H9 (cell line): ENCODE measurements at regions not wholly inside any gene's neighbourhood (a gene's known extent, or its start where the extent isn't known, plus 50 kb on each side); places are given as distances from the start of the nearest gene placed in this dataset.
A peak's percentile ranks its signal among the peaks of the same experiment; 100 is the strongest.

Experiments used
- DNase-seq: peaks from one replicate; pipeline ENCODE4 v3.0.0-alpha.2; 2017
- H2AFZ ChIP-seq: one replicate; pipeline ENCODE4 v1.6.1; 2013; ENCODE audit warnings: mild to moderate bottlenecking, low read length, control low read depth, moderate library complexity
- H2AK5ac ChIP-seq: 2 replicates; pipeline ENCODE4 v1.6.1; 2013; ENCODE audit warnings: low read length, control low read depth, mixed read lengths; ENCODE audit not compliant: insufficient read length
- H2BK120ac ChIP-seq: one replicate; pipeline ENCODE4 v1.6.1; 2013; ENCODE audit warnings: low read depth, mild to moderate bottlenecking, low read length, control low read depth, inconsistent platforms; ENCODE audit not compliant: poor library complexity, severe bottlenecking
- H2BK12ac ChIP-seq: 2 replicates; pipeline ENCODE4 v1.6.1; 2013; ENCODE audit warnings: low read length, control low read depth, mixed read lengths, low read depth; ENCODE audit not compliant: insufficient read length
- H2BK15ac ChIP-seq: 2 replicates; pipeline ENCODE4 v1.6.1; 2013; ENCODE audit warnings: low read depth, low read length, control low read depth
- H2BK20ac ChIP-seq: one replicate; pipeline ENCODE4 v1.6.1; 2013; ENCODE audit warnings: low read depth, mild to moderate bottlenecking, low read length, control low read depth, inconsistent platforms; ENCODE audit not compliant: poor library complexity, severe bottlenecking
- H2BK5ac ChIP-seq: 2 replicates; pipeline ENCODE4 v1.6.1; 2013; ENCODE audit warnings: low read length, control low read depth, mixed read lengths; ENCODE audit not compliant: insufficient read length
- H3K14ac ChIP-seq: 2 replicates; pipeline ENCODE4 v1.6.1; 2013; ENCODE audit warnings: low read length, control low read depth; ENCODE audit not compliant: insufficient read depth
- H3K18ac ChIP-seq: 2 replicates; pipeline ENCODE4 v1.6.1; 2013; ENCODE audit warnings: low read depth, mild to moderate bottlenecking, mixed read lengths, low read length, control low read depth; ENCODE audit not compliant: insufficient read length
- H3K23ac ChIP-seq: 2 replicates; pipeline ENCODE4 v1.6.1; 2013; ENCODE audit warnings: low read length, control low read depth, mixed read lengths, low read depth; ENCODE audit not compliant: insufficient read length
- H3K23me2 ChIP-seq: 2 replicates; pipeline ENCODE4 v1.6.1; 2013; ENCODE audit warnings: low read depth, mild to moderate bottlenecking, mixed read lengths, low read length, control low read depth; ENCODE audit not compliant: insufficient read length, poor library complexity, severe bottlenecking
- H3K27ac ChIP-seq: 2 replicates; pipeline ENCODE4 v1.5.1; 2013; ENCODE audit warnings: low read length, control low read depth, mixed read lengths, low read depth; ENCODE audit not compliant: insufficient read length
- H3K27me3 ChIP-seq: 2 replicates; pipeline ENCODE4 v1.6.1; 2013; ENCODE audit warnings: low read length, control low read depth, inconsistent platforms; ENCODE audit not compliant: insufficient read depth
- H3K4ac ChIP-seq: 2 replicates; pipeline ENCODE4 v1.6.1; 2013; ENCODE audit warnings: low read depth, mild to moderate bottlenecking, control low read depth, inconsistent platforms, low read length, moderate library complexity
- H3K4me1 ChIP-seq: 2 replicates; pipeline ENCODE4 v1.6.1; 2013; ENCODE audit warnings: low read length, control low read depth, inconsistent platforms; ENCODE audit not compliant: insufficient read depth
- H3K4me2 ChIP-seq: 2 replicates; pipeline ENCODE4 v1.6.1; 2013; ENCODE audit warnings: low read length, control low read depth, mixed read lengths; ENCODE audit not compliant: insufficient read length, insufficient read depth
- H3K56ac ChIP-seq: 2 replicates; pipeline ENCODE4 v1.6.1; 2013; ENCODE audit warnings: low read depth, mild to moderate bottlenecking, mixed read lengths, low read length, control low read depth; ENCODE audit not compliant: insufficient read length
- H3K79me1 ChIP-seq: 2 replicates; pipeline ENCODE4 v1.6.1; 2013; ENCODE audit warnings: low read depth, mild to moderate bottlenecking, moderate library complexity, low read length, control low read depth, inconsistent platforms; ENCODE audit not compliant: insufficient read depth, poor library complexity, severe bottlenecking
- H3K79me2 ChIP-seq: 2 replicates; pipeline ENCODE4 v1.6.1; 2013; ENCODE audit warnings: low read length, control low read depth, inconsistent platforms; ENCODE audit not compliant: insufficient read depth
- H3K9ac ChIP-seq: 2 replicates; pipeline ENCODE4 v1.6.1; 2013; ENCODE audit warnings: low read length, control low read depth, mixed read lengths; ENCODE audit not compliant: insufficient read length; ENCODE audit errors: extremely low read depth
- H3K9me3 ChIP-seq: one replicate; pipeline ENCODE4 v1.6.1; 2013; ENCODE audit warnings: low read depth, low read length, inconsistent platforms; ENCODE audit not compliant: control insufficient read depth
- H3T11ph ChIP-seq: one replicate; pipeline ENCODE4 v1.6.1; 2013; ENCODE audit warnings: mild to moderate bottlenecking, low read length, control low read depth, inconsistent platforms
- H4K20me1 ChIP-seq: one replicate; pipeline ENCODE4 v1.6.1; 2013; ENCODE audit not compliant: control insufficient read depth, insufficient read length, insufficient read depth
- H4K5ac ChIP-seq: 2 replicates; pipeline ENCODE4 v1.6.1; 2013; ENCODE audit warnings: low read depth, mild to moderate bottlenecking, mixed read lengths, low read length, control low read depth; ENCODE audit not compliant: insufficient read length
- H4K8ac ChIP-seq: replicated peaks from 2 replicates; pipeline ENCODE4 v1.6.1; 2013; ENCODE audit warnings: low read length, control low read depth, mixed read lengths, low read depth; ENCODE audit not compliant: insufficient read length
- H4K91ac ChIP-seq: 2 replicates; pipeline ENCODE4 v1.6.1; 2013; ENCODE audit warnings: low read depth, mild to moderate bottlenecking, moderate library complexity, mixed read lengths, low read length, control low read depth; ENCODE audit not compliant: insufficient read length
- H3K27ac Mint-ChIP-seq, 3 experiments: 2 replicates in 2 of 3; 3 replicates in 1 of 3; pipeline ENCODE4 v1.8.0; 2020 to 2021; ENCODE audit warnings: mixed read lengths in 3 of 3, mild to moderate bottlenecking in 1 of 3, moderate library complexity in 1 of 3
- H3K27me3 Mint-ChIP-seq: 2 replicates; pipeline ENCODE4 v1.8.0; 2021; ENCODE audit warnings: low read depth, mild to moderate bottlenecking, moderate library complexity, mixed read lengths
- H3K36me3 Mint-ChIP-seq, 3 experiments: 2 replicates in 2 of 3; 3 replicates in 1 of 3; pipeline ENCODE4 v1.8.0; 2020 to 2021; ENCODE audit warnings: low read depth in 3 of 3, mixed read lengths in 3 of 3; ENCODE audit not compliant: insufficient read depth in 1 of 3
- H3K4me1 Mint-ChIP-seq, 2 experiments: 2 replicates each; pipeline ENCODE4 v1.8.0; 2020; ENCODE audit warnings: mixed read lengths in 2 of 2
- H3K4me3 Mint-ChIP-seq, 2 experiments: 2 replicates in 1 of 2; 3 replicates in 1 of 2; pipeline ENCODE4 v1.8.0; 2020 to 2021; ENCODE audit warnings: mild to moderate bottlenecking in 2 of 2, mixed read lengths in 2 of 2, moderate library complexity in 1 of 2
- H3K9me3 Mint-ChIP-seq, 2 experiments: 2 replicates in 1 of 2; 3 replicates in 1 of 2; pipeline ENCODE4 v1.8.0; 2020; ENCODE audit warnings: mild to moderate bottlenecking in 2 of 2, mixed read lengths in 2 of 2, moderate library complexity in 1 of 2
- WGBS: extraction: QIAGEN DNeasy Blood & Tissue Kit; methylation state at CpG from one replicate; pipeline ENCODE4 v1.1.7; 2013; ENCODE audit warnings: missing lambda C conversion rate, low lambda C conversion rate, mixed read lengths; ENCODE audit not compliant: insufficient read length; ENCODE audit errors: extremely low coverage; 5-methylcytosine and 5-hydroxymethylcytosine counted together
- TF ChIP-seq, protein P1 (sequence below): fragments of 200-600 bp; sonication (generic); conservative IDR thresholded peaks from 3 replicates; pipeline ENCODE4 v1.8.0; 2021; ENCODE audit warnings: antibody characterized with exemption, mild to moderate bottlenecking

GRCh38 chr15:26069231-26069641 lies 206.1 kb upstream of the ATP10A start:
- Histone ChIP-seq H3K56ac (no peak overlapping the region), H3K14ac (no peak overlapping the region), H3K4me2 (no peak overlapping the region), H3T11ph (no peak overlapping the region), H4K8ac (no peak overlapping the region), H3K4ac (no peak overlapping the region), H2AFZ (no peak overlapping the region), H2BK15ac (no peak overlapping the region), H3K18ac (no peak overlapping the region), H2BK20ac (no peak overlapping the region), H4K20me1 (no peaks in the 10 kb centered on the region), H3K9ac (no peak overlapping the region), H3K27ac (no peak overlapping the region), H2BK120ac (no peak overlapping the region), H2AK5ac (no peak overlapping the region), H3K79me1 (no peaks in the 10 kb centered on the region), H3K79me2 (no peaks in the 10 kb centered on the region), H3K4me1 (no peaks in the 10 kb centered on the region; the same call in 1 of the 2 replicates), H4K5ac (no peak overlapping the region), H3K9me3 (peaks cover 9% of the 10 kb centered on the region), H2BK12ac (no peak overlapping the region), H4K91ac (no peak overlapping the region), H2BK5ac (no peak overlapping the region), H3K23me2 (no peaks in the 10 kb centered on the region), H3K23ac (no peak overlapping the region), H3K27me3 (no peaks in the 10 kb centered on the region)
- Mint-ChIP-seq H3K9me3 (peaks cover 6 to 13% of the 10 kb centered on the region in 2 experiments; a peak in 3 of 5 replicates), H3K27me3 (no peaks in the 10 kb centered on the region; the same call in 1 of the 2 replicates), H3K4me1 (peaks cover 9 to 20% of the 10 kb centered on the region in 2 experiments), H3K27ac (peak overlapping the region in 1 of 3 experiments; percentile 52; a peak in 3 of 7 replicates), H3K36me3 (peaks cover 0 to 4% (median 0%) of the 10 kb centered on the region in 3 experiments; a peak in 2 of 7 replicates), H3K4me3 (no peak overlapping the region)
- no peak for DNase-seq
- TF ChIP-seq, protein P1, sequence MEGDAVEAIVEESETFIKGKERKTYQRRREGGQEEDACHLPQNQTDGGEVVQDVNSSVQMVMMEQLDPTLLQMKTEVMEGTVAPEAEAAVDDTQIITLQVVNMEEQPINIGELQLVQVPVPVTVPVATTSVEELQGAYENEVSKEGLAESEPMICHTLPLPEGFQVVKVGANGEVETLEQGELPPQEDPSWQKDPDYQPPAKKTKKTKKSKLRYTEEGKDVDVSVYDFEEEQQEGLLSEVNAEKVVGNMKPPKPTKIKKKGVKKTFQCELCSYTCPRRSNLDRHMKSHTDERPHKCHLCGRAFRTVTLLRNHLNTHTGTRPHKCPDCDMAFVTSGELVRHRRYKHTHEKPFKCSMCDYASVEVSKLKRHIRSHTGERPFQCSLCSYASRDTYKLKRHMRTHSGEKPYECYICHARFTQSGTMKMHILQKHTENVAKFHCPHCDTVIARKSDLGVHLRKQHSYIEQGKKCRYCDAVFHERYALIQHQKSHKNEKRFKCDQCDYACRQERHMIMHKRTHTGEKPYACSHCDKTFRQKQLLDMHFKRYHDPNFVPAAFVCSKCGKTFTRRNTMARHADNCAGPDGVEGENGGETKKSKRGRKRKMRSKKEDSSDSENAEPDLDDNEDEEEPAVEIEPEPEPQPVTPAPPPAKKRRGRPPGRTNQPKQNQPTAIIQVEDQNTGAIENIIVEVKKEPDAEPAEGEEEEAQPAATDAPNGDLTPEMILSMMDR: no peak
- whole genome bisulfite sequencing: no CpG with 5 or more reads among the region's 1 CpG
